HepG2 (cell line): ENCODE measurements at regions not wholly inside any gene's neighbourhood (a gene's known extent, or its start where the extent isn't known, plus 50 kb on each side); places are given as distances from the start of the nearest gene placed in this dataset.

Experiments used
- ATAC-seq: fragments of 200-7000 bp; cut with Tn5 transposase; 3 replicates; pipeline ENCODE4 v1.9.1; 2020; ENCODE audit warnings: mild to moderate bottlenecking, moderate library complexity
- BruUV-seq: library from RNA; stranded (reverse); fragments of 400-500 nt; replicated peaks from 2 replicates; lab custom pipeline; 2021; lab: Mats Ljungman, UMichigan
- CTCF ChIA-PET: fragments of 300-600 bp; formaldehyde crosslinking; extraction: SDS; loops from one replicate; lab custom pipeline; 2021; ENCODE audit warnings: low total read pairs, inconsistent platforms, low intra/inter-chr PET ratio; lab: Yijun Ruan, JAX
- POLR2A ChIA-PET: fragments of 350-600 bp; sonication (Branson Sonifier 250); formaldehyde crosslinking; loops from one replicate; lab custom pipeline; 2020; ENCODE audit warnings: antibody characterized with exemption, inconsistent platforms; lab: Yijun Ruan, JAX
- DNase-seq: peaks from one replicate; pipeline ENCODE4 v3.0.0-alpha.2; 2015; ENCODE audit warnings: low spot score
- FAIRE-seq: peaks from 3 replicates; lab custom pipeline; 2011; peaks lifted over from hg19 to GRCh38; lab: Jason Lieb, UNC
- H2AFZ ChIP-seq: one replicate; pipeline ENCODE4 v1.6.1; 2011; ENCODE audit warnings: low read length, inconsistent platforms
- H3K27ac ChIP-seq: fragments of 300-600 bp; 3 replicates; pipeline ENCODE4 v1.8.0; 2011; ENCODE audit warnings: mixed run types, mild to moderate bottlenecking, mixed read lengths, low read length, inconsistent platforms; ENCODE audit not compliant: insufficient read depth; ENCODE audit errors: extremely low read length
- H3K27me3 ChIP-seq, 2 experiments: fragments of 200-600 bp in 1 of 2; 2 replicates in 1 of 2; 3 replicates in 1 of 2; pipeline versions ENCODE4 v1.6.0 to v1.8.0; 2011; ENCODE audit warnings: low read length in 2 of 2, mild to moderate bottlenecking in 2 of 2, moderate library complexity in 2 of 2, inconsistent platforms in 1 of 2; ENCODE audit not compliant: insufficient read depth in 2 of 2, control insufficient read depth in 1 of 2
- H3K36me3 ChIP-seq, 2 experiments: fragments of 200-600 bp in 1 of 2; replicated peaks in 1 of 2; 2 replicates in 1 of 2; 3 replicates in 1 of 2; pipeline versions ENCODE4 v1.5.1 to v1.8.0; 2011; ENCODE audit warnings: low read length in 2 of 2, inconsistent platforms in 1 of 2; ENCODE audit not compliant: insufficient read depth in 2 of 2, control insufficient read depth in 1 of 2
- H3K4me1 ChIP-seq: 2 replicates; pipeline ENCODE4 v1.5.1; 2012; ENCODE audit warnings: low read length, inconsistent platforms; ENCODE audit not compliant: insufficient read depth
- H3K4me2 ChIP-seq: 2 replicates; pipeline ENCODE4 v1.6.0; 2011; ENCODE audit warnings: low read depth, low read length, inconsistent platforms
- H3K4me3 ChIP-seq, 3 experiments: fragments of 200-600 bp in 1 of 3; sonication (generic), shearing (Covaris generic) in 1 of 3; replicated peaks in 1 of 3; 2 replicates each; pipeline ENCODE4 v1.5.1; 2011 to 2016; ENCODE audit warnings: low read length in 3 of 3, inconsistent platforms in 2 of 3, low read depth in 2 of 3, mild to moderate bottlenecking in 2 of 3, control low read depth in 1 of 3, mixed read lengths in 1 of 3; ENCODE audit not compliant: insufficient read depth in 1 of 3
- H3K79me2 ChIP-seq: one replicate; pipeline ENCODE4 v1.6.1; 2011; ENCODE audit warnings: low read length, inconsistent platforms; ENCODE audit not compliant: insufficient read depth
- H3K9ac ChIP-seq: 2 replicates; pipeline ENCODE4 v1.6.0; 2011; ENCODE audit warnings: mild to moderate bottlenecking, low read depth, low read length, inconsistent platforms; ENCODE audit not compliant: insufficient read depth
- H3K9me3 ChIP-seq: 2 replicates; pipeline ENCODE4 v1.5.1; 2012; ENCODE audit warnings: mild to moderate bottlenecking, low read length
- H4K20me1 ChIP-seq: 2 replicates; pipeline ENCODE4 v1.6.0; 2011; ENCODE audit warnings: inconsistent platforms, mild to moderate bottlenecking, low read length, moderate library complexity; ENCODE audit not compliant: insufficient read depth
- FOSL2 ChIP-seq: sonication (generic); formaldehyde crosslinking; IDR thresholded peaks from 2 replicates; pipeline ENCODE4 v1.4.0; 2020; ENCODE audit warnings: missing genetic modification reagents
- HES4 ChIP-seq: sonication (generic); formaldehyde crosslinking; IDR thresholded peaks from 2 replicates; pipeline ENCODE4 v1.9.0; 2021; ENCODE audit warnings: mild to moderate bottlenecking, missing genetic modification reagents, borderline replicate concordance
- HOXA7 ChIP-seq: sonication (generic); formaldehyde crosslinking; IDR thresholded peaks from 2 replicates; pipeline ENCODE4 v1.8.1; 2022; ENCODE audit warnings: mild to moderate bottlenecking, missing genetic modification reagents, moderate library complexity
- HOXA9 ChIP-seq: sonication (generic); formaldehyde crosslinking; IDR thresholded peaks from 2 replicates; pipeline ENCODE4 v1.8.1; 2022; ENCODE audit warnings: missing genetic modification reagents, mild to moderate bottlenecking, moderate library complexity, borderline replicate concordance
- PREB ChIP-seq: sonication (generic); formaldehyde crosslinking; IDR thresholded peaks from 2 replicates; pipeline ENCODE4 v1.4.0; 2020; ENCODE audit warnings: missing genetic modification reagents
- WGBS: methylation state at CpG from one replicate; pipeline ENCODE4 v1.1.6; 2017; ENCODE audit warnings: low lambda C conversion rate; 5-methylcytosine and 5-hydroxymethylcytosine counted together
- in situ Hi-C: cut with HindIII; loops from 2 replicates; pipeline ENCODE4 v1.10.0; 2017; ENCODE audit warnings: low pct_unique_long_range_greater_than_20kb; ENCODE audit not compliant: extremely low pct_ligation_motif_present
- intact Hi-C: fragments of 100-400 bp; cut with micrococcal nuclease; formaldehyde crosslinking; loops from one replicate; pipeline ENCODE4 v1.10.0; 2022; ENCODE audit not compliant: unreplicated experiment

- no peak overlapping the region for H3K9ac ChIP-seq
- no peak overlapping the region for H2AFZ ChIP-seq
- no peak for FAIRE-seq
- no peak overlapping the region for H3K27ac ChIP-seq
- intact Hi-C loops, result no loop called here
- no peak for DNase-seq
- no peaks in the 10 kb centered on the region for H3K4me1 ChIP-seq
- H3K79me2 ChIP-seq, result no peaks in the 10 kb centered on the region
- no peaks in the 10 kb centered on the region for H3K27me3 ChIP-seq
- H3K9me3 ChIP-seq, result peaks cover 42% of the 10 kb centered on the region
- in situ Hi-C loops, result no loop called here
- no peaks in the 10 kb centered on the region for H3K36me3 ChIP-seq
- POLR2A ChIA-PET, result no interaction called here
- CTCF ChIA-PET, result no interaction called here
- no peak overlapping the region for H3K4me2 ChIP-seq
- TF ChIP-seq FOSL2 (CRISPR knock-in tag), result no peak
- no peaks in the 10 kb centered on the region for H4K20me1 ChIP-seq
- H3K4me3 ChIP-seq, result no peak overlapping the region
- no peak for ATAC-seq
- WGBS, result 43% methylated on average over 2 of the region's 2 CpGs
- no TSS peak for BruUV-seq
Observed at GRCh38 chr13:38166116-38166515, 183.5 kb upstream of the UFM1 start.

- no peak overlapping the region for H3K4me2 ChIP-seq
- in situ Hi-C loops (no loop called here), intact Hi-C loops (no loop called here)
- H3K27ac ChIP-seq, result no peak overlapping the region
- FAIRE-seq, result no peak
- no peak overlapping the region for H3K9ac ChIP-seq
- TF ChIP-seq PREB (CRISPR knock-in tag), result no peak
- TF ChIP-seq HES4 (CRISPR knock-in tag), result no peak
- TF ChIP-seq HOXA9 (CRISPR knock-in tag), result no peak
- no peak for TF ChIP-seq HOXA7
- H3K4me3 ChIP-seq, result no peak overlapping the region
- DNase-seq, result no peak
- POLR2A ChIA-PET, result no interaction called here
- no peaks in the 10 kb centered on the region for H3K27me3 ChIP-seq
- no peaks in the 10 kb centered on the region for H4K20me1 ChIP-seq
- H3K36me3 ChIP-seq, result no peaks in the 10 kb centered on the region
- no peaks in the 10 kb centered on the region for H3K79me2 ChIP-seq
- H2AFZ ChIP-seq, result no peak overlapping the region
- ATAC-seq, result no peak
- H3K4me1 ChIP-seq, result no peaks in the 10 kb centered on the region
- WGBS, result 18% methylated on average over 3 of the region's 3 CpGs
- peaks cover 58% of the 10 kb centered on the region for H3K9me3 ChIP-seq
- no TSS peak for BruUV-seq
- CTCF ChIA-PET, result no interaction called here
Observed at GRCh38 chr13:38160131-38160530, 189.5 kb upstream of the UFM1 start.
